NCI-H146 treated with DMSO at 0.1 percent for 48 hours (cell line): ENCODE measurements at regions not wholly inside any gene's neighbourhood (a gene's known extent, or its start where the extent isn't known, plus 50 kb on each side); places are given as distances from the start of the nearest gene placed in this dataset.
"Not testable (repeated sequence)": the region's sequence is repeated elsewhere in the genome, so short reads cannot be mapped to it uniquely, and the experiment has no call there.

Experiments used
- DNase-seq: peaks from one replicate; lab custom pipeline; 2025; ENCODE audit not compliant: unreplicated experiment; lab: John Stamatoyannopoulos, UW

DNA sequence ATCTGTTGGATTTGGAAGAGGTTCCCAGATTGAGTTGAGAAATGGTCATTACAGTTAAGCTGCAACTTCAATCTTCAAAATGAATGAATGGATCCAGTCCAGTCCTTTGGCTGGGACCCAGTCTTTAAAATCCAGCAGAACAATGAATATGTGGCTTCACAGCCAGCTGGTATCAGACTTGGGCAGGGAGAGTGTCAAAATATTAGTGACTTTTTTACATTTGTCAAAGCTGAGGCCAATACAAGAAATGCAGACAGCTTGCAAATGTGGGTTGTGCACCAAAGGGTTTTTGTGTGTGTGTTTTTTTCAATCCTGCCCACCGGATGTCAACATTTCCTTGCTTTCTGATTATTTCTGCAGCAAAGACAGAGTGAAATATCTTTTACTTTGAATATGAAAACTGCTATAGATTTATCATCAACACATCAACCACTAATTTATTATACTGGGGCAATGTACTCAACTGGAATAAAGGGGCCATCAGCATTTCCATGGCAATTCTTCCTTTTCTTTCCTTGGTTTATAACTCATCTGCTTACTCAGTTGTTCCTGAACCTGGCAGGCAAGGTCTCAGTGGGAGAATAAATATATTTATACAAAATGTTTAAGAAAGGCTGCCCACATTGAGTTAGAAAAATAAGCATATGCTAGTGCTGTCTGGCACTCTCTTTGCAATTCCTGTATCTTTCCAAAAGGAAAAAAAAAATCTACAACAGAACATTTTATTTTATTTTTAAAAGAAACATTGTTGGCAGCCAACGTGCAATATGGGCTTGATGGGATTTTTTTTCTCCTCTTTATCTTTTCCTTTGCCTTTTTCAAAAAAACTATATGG lies 491.6 kb upstream of the C1orf87 start:
- no peak for DNase-seq

DNA sequence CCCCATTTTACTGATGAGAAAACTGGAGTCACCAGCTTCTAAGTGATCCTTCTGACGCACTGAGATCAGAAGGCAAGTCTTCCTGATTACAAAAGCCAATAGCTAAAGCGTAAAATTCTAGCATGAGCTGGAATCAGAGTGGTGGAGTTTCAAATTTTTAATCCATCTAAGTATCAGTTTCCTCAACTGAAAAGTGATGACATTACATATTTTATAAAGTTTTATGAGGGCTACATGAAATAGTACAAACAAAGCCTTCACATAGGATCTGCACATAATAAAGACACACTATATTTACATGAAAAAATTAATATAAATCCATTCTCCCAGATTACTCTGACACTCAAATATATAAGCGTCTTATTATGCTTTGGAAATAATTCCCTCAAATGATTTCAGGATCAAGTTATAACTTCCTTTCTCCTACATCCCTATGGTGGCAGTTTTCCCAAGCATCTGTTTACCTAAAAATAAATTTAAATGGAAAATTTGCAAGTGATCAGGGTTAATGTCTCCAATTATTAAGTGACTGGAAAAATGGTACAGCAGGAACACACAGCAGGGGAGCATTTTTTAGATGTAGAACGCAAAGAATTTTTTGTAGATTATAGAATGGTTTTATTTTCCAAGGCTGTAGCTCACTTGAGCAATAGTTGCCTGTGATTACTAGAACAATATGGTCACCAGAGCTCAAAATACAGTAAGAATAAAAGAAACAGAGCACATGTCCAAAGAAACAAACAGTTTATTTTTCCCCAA lies 490.4 kb upstream of the C1orf87 start:
- no peak for DNase-seq

DNA sequence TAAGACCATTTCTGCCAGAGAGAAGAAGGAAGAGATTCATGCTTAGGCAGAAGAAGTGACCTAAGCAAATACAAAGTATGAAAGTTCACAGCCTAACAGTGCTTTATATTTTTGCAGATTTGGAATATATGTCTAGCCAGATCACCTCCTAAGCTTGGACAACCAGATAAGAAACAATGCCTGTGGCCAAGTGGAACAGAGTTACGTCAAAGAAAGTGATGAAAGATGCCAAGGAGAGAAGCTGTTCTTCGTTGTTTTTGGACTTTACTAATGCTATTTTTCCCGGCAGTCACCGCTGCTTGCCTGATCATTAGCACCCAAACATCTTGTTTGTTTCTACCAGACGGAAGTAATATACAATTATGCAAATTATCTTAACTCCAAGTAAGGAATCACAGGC lies 489.2 kb upstream of the C1orf87 start:
- no peak for DNase-seq

DNA sequence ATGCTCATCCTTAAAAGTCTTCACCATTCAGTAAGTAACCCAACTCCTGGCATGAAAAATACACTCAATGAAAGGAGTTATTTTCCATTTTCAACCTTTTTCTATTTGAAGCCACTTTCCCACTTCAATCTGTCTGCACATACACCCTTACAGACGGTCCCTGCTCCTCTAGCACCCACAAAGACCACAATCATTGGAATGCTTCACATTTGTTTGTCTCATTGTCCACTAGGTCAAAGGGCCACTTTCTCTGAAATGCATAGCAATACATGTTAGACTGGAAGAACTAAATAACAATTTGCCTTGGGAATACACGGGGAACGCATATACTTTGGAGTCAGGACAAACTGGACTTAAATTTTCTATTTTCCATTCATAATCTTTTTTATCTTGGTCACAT lies 487.1 kb upstream of the C1orf87 start:
- no peak for DNase-seq

- no peak for DNase-seq
These were observed 484.7 kb upstream of the C1orf87 start for GRCh38 chr1:60558236-60558635.

GRCh38 chr1:60553730-60554129 lies 480.2 kb upstream of the C1orf87 start:
- no peak for DNase-seq

- no peak for DNase-seq
These were observed 474.3 kb upstream of the C1orf87 start for GRCh38 chr1:60547821-60548220.

DNA sequence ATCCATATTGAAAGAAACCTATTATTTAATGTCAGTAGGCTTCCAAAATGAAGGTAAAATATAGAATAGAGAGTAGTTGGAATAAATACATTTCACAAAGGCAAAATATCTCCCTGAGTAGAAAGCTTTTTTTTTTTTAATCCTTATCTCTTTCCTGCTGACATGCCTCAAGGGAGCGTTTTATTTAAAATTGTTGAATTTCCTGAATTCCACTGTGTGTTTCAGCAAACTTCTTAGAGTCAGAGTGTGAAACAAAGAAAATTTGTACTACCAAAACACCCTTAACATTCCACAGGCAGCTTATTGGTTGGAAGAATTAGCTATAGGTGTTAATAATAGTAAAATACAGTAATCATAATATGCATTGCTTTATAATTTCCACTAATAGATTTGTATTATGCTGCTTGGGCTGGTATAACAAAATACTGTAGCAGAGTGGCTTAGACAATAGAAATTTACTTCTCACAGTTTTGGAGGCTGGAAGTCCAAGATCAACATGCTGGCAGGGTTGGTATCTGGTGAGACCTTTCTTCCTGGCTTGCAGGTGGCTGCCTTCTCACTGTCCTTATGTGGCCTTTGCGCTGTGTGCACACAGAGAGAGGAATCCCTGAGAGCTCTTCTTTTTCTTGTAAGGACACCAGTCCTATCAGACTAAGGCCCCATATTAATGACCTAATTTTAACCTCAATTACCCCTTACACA lies 468.4 kb upstream of the C1orf87 start:
- DNase-seq = no peak

- DNase-seq = no peak
These were observed 466.6 kb upstream of the C1orf87 start for GRCh38 chr1:60540141-60540540.

DNA sequence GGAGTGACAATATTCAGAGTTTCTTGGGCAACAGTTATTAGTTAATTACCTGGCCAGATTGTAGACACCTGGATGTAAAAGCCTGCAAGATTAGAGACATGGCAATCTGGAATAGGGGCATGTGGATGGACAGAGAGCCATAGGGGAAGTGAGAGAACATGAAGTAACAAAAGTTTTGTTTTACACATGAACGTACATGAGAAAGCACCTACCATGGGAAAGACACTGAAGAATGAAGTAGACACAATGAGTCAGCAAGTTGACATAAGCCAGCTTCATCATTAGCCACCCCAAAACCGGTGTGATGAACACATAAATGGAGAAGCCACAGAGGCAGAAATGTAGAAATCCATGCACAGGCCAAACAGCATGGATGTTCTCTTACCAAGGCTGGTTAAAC lies 462.1 kb upstream of the C1orf87 start:
- DNase-seq = no peak

DNA sequence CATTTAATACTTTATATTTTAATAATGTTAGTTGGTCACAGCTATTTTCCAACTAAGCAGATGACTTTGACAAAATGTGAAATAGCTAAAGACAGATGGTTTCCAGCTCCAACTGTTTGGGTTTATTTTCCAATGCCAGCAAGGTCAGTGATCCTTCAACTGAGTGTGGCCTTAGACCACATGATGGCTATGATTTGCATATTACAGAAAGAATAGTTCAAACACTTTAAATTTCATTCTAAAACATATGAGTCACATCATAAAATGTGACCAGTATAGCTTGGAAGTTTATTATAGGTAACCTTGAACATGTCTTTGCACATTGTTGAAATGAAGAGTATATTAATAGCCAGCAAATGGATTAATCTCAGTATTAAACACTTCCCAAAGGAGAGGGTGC lies 454.0 kb upstream of the C1orf87 start:
- no peak for DNase-seq

- DNase-seq = no peak
These were observed 443.4 kb upstream of the C1orf87 start for GRCh38 chr1:60516996-60517395.

GRCh38 chr1:60510162-60510561 lies 436.6 kb upstream of the C1orf87 start:
- DNase-seq = no peak

- no peak for DNase-seq
These were observed 430.8 kb upstream of the C1orf87 start for GRCh38 chr1:60504206-60504840.

GRCh38 chr1:60503266-60503925 lies 429.8 kb upstream of the C1orf87 start:
- no peak for DNase-seq

- no peak for DNase-seq
These were observed 428.9 kb upstream of the C1orf87 start for GRCh38 chr1:60502506-60502905.

GRCh38 chr1:60489916-60490480 lies 416.4 kb upstream of the C1orf87 start:
- not testable (repeated sequence) for DNase-seq

GRCh38 chr1:60488847-60489246 lies 415.3 kb upstream of the C1orf87 start:
- DNase-seq = no peak

GRCh38 chr1:60487565-60488345 lies 414.2 kb upstream of the C1orf87 start:
- DNase-seq = no peak

- DNase-seq = no peak
These were observed 409.9 kb upstream of the C1orf87 start for GRCh38 chr1:60483509-60483908.
